ENCODE measurements at regions not wholly inside any gene's neighbourhood (a gene's known extent, or its start where the extent isn't known, plus 50 kb on each side); places are given as distances from the start of the nearest gene placed in this dataset.

DNA sequence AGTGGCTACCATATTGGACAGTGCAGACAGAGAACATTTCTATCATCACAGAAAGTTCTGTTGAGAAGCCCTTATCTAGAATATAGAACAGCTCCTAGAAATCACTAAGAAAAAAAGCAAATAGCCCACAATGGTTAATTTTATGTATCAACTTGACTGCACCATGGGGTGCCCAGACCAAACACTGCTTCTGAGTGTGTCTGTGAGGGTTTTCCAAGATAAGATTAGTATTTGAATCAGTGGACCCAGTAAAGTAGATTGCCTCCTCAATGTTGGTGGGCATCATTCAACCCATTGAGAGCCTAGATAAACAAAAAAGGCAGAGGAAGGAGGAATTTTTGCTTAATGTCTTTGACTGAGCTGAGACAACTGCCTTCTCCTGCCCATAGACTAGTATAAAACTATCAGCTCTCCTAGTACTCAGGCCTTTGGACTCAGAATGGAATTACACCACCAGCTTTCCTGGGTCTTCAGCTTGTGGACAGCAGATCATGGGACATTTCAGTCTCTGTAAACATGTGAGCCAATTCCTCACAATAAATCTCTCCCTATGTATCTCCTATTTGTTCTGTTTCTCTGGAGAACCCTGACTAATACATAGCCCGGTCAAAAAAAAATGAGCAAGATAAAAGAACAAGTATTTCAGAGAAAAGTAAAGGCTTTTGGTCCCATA lies 55.9 kb upstream of the OXTR start:
- no peak for TF ChIP-seq EZH2 (IDR thresholded peaks at IDR 0.05; ENCODE audit: low read depth)
- TF ChIP-seq, protein P1, sequence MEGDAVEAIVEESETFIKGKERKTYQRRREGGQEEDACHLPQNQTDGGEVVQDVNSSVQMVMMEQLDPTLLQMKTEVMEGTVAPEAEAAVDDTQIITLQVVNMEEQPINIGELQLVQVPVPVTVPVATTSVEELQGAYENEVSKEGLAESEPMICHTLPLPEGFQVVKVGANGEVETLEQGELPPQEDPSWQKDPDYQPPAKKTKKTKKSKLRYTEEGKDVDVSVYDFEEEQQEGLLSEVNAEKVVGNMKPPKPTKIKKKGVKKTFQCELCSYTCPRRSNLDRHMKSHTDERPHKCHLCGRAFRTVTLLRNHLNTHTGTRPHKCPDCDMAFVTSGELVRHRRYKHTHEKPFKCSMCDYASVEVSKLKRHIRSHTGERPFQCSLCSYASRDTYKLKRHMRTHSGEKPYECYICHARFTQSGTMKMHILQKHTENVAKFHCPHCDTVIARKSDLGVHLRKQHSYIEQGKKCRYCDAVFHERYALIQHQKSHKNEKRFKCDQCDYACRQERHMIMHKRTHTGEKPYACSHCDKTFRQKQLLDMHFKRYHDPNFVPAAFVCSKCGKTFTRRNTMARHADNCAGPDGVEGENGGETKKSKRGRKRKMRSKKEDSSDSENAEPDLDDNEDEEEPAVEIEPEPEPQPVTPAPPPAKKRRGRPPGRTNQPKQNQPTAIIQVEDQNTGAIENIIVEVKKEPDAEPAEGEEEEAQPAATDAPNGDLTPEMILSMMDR (conservative IDR thresholded peaks at IDR 0.05), result no peak
- no peak overlapping the region for H2AFZ ChIP-seq
- peaks cover 9% of the 10 kb centered on the region; the same call in 1 of the 2 replicates for H3F3A ChIP-seq (ENCODE audit: insufficient read depth, low read depth)
- no peak overlapping the region for H3K27ac ChIP-seq
- H3K9me2 ChIP-seq (ENCODE audit: insufficient read depth), result 0 out of 2 replicates have a peak, but pooled peaks cover 6% of the 10 kb centered on the region
- no peak overlapping the region for H3K4me2 ChIP-seq
- intact Hi-C loops (cut with micrococcal nuclease; ENCODE audit: unreplicated experiment), result no loop called here
- ChIA-PET CTCF (interaction anchor here (0.5 kb wide), 1 partner anchor 163 kb away, joined by 11 read pairs; no protein-coding TSS in a partner anchor), POLR2A (ENCODE audit: unreplicated experiment) (no interaction called here)
- peaks cover 11% of the 10 kb centered on the region for H3K4me1 ChIP-seq (replicated peaks; ENCODE audit: insufficient read depth)
- no peaks in the 10 kb centered on the region for H3K27me3 ChIP-seq (ENCODE audit: insufficient read depth, low read depth)
- H3K36me3 ChIP-seq (ENCODE audit: low read depth), result no peaks in the 10 kb centered on the region
- peaks cover 6% of the 10 kb centered on the region; the same call in 1 of the 2 replicates for H3K9me3 ChIP-seq (ENCODE audit: insufficient read depth, low read depth)
- no peak overlapping the region for H3K4me3 ChIP-seq
- H3K79me2 ChIP-seq (ENCODE audit: low read depth), result no peaks in the 10 kb centered on the region
- H4K20me1 ChIP-seq (ENCODE audit: insufficient read depth), result no peaks in the 10 kb centered on the region
- no peak for DNase-seq
- no TSS peak for BruUV-seq (replicated peaks)

DNA sequence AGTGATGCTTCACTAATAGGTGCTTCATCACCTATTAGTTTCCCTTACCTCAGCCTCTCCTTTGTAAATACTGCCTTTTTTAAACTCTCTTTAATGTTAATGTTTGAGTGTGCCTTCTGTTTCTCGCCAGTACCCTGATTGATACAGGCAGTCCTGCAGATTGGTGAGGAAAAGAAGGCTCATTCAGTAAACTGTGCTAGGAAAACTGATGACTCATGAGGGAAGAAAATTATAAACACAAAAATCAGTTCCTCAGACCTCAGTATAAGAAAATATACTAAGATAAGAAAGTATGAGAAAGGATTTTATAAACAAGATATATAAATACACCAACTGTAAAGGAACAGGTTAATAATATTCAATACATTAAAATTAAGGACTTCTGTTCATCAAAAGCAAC lies 54.8 kb upstream of the OXTR start:
- no peaks in the 10 kb centered on the region for H3K79me2 ChIP-seq (ENCODE audit: low read depth)
- intact Hi-C loops (cut with micrococcal nuclease; ENCODE audit: unreplicated experiment), result no loop called here
- CTCF ChIA-PET, result interaction anchor here (0.6 kb wide), 1 partner anchor 201 kb away, joined by 6 read pairs; no protein-coding TSS in a partner anchor

DNA sequence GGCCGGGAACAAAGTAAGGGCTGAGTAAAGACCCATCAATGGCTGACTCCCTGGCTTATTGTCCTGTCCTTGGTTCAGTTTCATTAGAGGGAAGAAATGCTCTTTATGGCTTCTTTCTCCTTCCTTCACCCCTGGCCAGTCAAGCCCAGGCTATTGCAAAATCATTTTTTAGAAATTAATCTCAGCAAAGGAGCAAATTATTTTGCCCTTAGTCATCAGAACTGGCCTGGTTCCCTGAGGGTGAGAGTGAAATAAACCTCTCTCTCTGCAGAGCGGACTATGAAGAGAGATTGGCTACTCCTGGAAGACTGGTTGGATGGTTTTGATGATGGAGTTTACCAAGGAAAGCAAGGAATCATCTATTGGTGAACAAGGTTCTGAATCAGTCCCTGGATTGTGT lies 52.7 kb upstream of the OXTR start:
- CTCF ChIA-PET, result no interaction called here
- TF ChIP-seq, protein P1 (conservative IDR thresholded peaks at IDR 0.05), result no peak
- no peak for TF ChIP-seq EZH2 (IDR thresholded peaks at IDR 0.05; ENCODE audit: low read depth)
- H3K9me2 ChIP-seq (ENCODE audit: insufficient read depth), result 0 out of 2 replicates have a peak, but pooled peaks cover 3% of the 10 kb centered on the region
- peaks cover 9% of the 10 kb centered on the region; the same call in 1 of the 2 replicates for H3F3A ChIP-seq (ENCODE audit: insufficient read depth, low read depth)
- POLR2A ChIA-PET (ENCODE audit: unreplicated experiment), result no interaction called here
- H3K79me2 ChIP-seq (ENCODE audit: low read depth), result no peaks in the 10 kb centered on the region
- H3K9me3 ChIP-seq (ENCODE audit: insufficient read depth, low read depth), result peaks cover 20% of the 10 kb centered on the region; the same call in 1 of the 2 replicates
- intact Hi-C loops (cut with micrococcal nuclease; ENCODE audit: unreplicated experiment), result no loop called here
- no peak overlapping the region for H3K4me3 ChIP-seq
- no peaks in the 10 kb centered on the region for H3K36me3 ChIP-seq (ENCODE audit: low read depth)
- no peaks in the 10 kb centered on the region for H4K20me1 ChIP-seq (ENCODE audit: insufficient read depth)
- H2AFZ ChIP-seq, result no peak overlapping the region
- no TSS peak for BruUV-seq (replicated peaks)
- no peak overlapping the region; the same call in 1 of the 2 replicates for H3K27ac ChIP-seq
- H3K4me2 ChIP-seq, result no peak overlapping the region
- peaks cover 11% of the 10 kb centered on the region for H3K4me1 ChIP-seq (replicated peaks; ENCODE audit: insufficient read depth)
- no peaks in the 10 kb centered on the region for H3K27me3 ChIP-seq (ENCODE audit: insufficient read depth, low read depth)
- DNase-seq, result peak; percentile 18 to 40

More for the DNA sequence above, 54.8 kb upstream of the OXTR start:
- Histone ChIP-seq H3F3A (ENCODE audit: insufficient read depth, low read depth) (peaks cover 9% of the 10 kb centered on the region; the same call in 1 of the 2 replicates), H3K27me3 (ENCODE audit: insufficient read depth, low read depth) (no peaks in the 10 kb centered on the region), H3K4me2 (no peak overlapping the region), H4K20me1 (ENCODE audit: insufficient read depth) (no peaks in the 10 kb centered on the region), H3K9me2 (ENCODE audit: insufficient read depth) (0 out of 2 replicates have a peak, but pooled peaks cover 6% of the 10 kb centered on the region), H3K4me1 (replicated peaks; ENCODE audit: insufficient read depth) (peaks cover 11% of the 10 kb centered on the region), H3K9me3 (ENCODE audit: insufficient read depth, low read depth) (peaks cover 14% of the 10 kb centered on the region; the same call in 1 of the 2 replicates), H3K4me3 (no peak overlapping the region), H2AFZ (no peak overlapping the region), H3K36me3 (ENCODE audit: low read depth) (no peaks in the 10 kb centered on the region), H3K27ac (no peak overlapping the region)
- POLR2A ChIA-PET (ENCODE audit: unreplicated experiment), result interaction anchor here (1.0 kb wide), 1 partner anchor 8 kb away, joined by 5 read pairs; no protein-coding TSS in a partner anchor
- TF ChIP-seq, protein P1 (conservative IDR thresholded peaks at IDR 0.05), result no peak
- no peak for TF ChIP-seq EZH2 (IDR thresholded peaks at IDR 0.05; ENCODE audit: low read depth)
- BruUV-seq (replicated peaks), result no TSS peak
- no peak for DNase-seq
